ENCODE measurements at regions not wholly inside any gene's neighbourhood (a gene's known extent, or its start where the extent isn't known, plus 50 kb on each side); places are given as distances from the start of the nearest gene placed in this dataset.

DNA sequence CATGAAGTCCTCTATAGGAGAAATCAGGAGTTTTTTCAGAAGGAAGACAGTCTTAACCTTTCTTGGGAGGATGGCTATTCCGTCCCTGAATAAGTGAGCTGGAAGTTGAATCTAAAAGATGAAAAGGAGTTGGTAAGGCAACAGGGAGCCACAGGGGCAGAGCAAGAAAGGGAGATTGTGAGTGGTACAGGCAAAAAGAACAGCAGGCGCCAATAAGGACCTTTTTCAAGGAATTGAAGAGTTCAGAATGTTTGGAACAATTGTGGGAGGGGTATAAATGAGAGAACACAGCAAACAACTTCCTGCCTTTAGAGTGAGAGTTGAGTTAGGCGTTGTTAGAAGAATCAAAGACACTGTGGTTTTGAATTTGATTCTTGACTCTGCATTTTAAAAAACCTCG, 1003.7 kb downstream of the EPHA7 start:
- TF ChIP-seq EP300 (IDR thresholded peaks at IDR 0.05; ENCODE audit: borderline replicate concordance in 1 of 2, low read depth in 2 of 2, low read length in 2 of 2) (no peak), JUND (IDR thresholded peaks at IDR 0.05; ENCODE audit: low read length) (no peak), RAD21 (IDR thresholded peaks at IDR 0.05 in 1 of 2, conservative IDR thresholded peaks at IDR 0.05 in 1 of 2; ENCODE audit: low read depth in 2 of 2, low read length in 2 of 2) (no peak), POLR2A (IDR thresholded peaks at IDR 0.05; ENCODE audit: control extremely low read depth in 1 of 2, low read depth in 2 of 2, low read length in 2 of 2) (no peak), ZNF274 (IDR thresholded peaks at IDR 0.05; ENCODE audit: borderline replicate concordance, extremely low read depth, low read length) (no peak), POLR2AphosphoS5 (IDR thresholded peaks at IDR 0.05; ENCODE audit: low read depth, low read length) (no peak)
- TF ChIP-seq, protein P1, sequence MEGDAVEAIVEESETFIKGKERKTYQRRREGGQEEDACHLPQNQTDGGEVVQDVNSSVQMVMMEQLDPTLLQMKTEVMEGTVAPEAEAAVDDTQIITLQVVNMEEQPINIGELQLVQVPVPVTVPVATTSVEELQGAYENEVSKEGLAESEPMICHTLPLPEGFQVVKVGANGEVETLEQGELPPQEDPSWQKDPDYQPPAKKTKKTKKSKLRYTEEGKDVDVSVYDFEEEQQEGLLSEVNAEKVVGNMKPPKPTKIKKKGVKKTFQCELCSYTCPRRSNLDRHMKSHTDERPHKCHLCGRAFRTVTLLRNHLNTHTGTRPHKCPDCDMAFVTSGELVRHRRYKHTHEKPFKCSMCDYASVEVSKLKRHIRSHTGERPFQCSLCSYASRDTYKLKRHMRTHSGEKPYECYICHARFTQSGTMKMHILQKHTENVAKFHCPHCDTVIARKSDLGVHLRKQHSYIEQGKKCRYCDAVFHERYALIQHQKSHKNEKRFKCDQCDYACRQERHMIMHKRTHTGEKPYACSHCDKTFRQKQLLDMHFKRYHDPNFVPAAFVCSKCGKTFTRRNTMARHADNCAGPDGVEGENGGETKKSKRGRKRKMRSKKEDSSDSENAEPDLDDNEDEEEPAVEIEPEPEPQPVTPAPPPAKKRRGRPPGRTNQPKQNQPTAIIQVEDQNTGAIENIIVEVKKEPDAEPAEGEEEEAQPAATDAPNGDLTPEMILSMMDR (IDR thresholded peaks at IDR 0.05; ENCODE audit: control extremely low read depth in 1 of 3, insufficient read depth in 1 of 3, low read depth in 1 of 3, low read length in 3 of 3), result no peak

All from H1 (cell line).